ENCODE measurements at regions not wholly inside any gene's neighbourhood (a gene's known extent, or its start where the extent isn't known, plus 50 kb on each side); places are given as distances from the start of the nearest gene placed in this dataset.

DNA sequence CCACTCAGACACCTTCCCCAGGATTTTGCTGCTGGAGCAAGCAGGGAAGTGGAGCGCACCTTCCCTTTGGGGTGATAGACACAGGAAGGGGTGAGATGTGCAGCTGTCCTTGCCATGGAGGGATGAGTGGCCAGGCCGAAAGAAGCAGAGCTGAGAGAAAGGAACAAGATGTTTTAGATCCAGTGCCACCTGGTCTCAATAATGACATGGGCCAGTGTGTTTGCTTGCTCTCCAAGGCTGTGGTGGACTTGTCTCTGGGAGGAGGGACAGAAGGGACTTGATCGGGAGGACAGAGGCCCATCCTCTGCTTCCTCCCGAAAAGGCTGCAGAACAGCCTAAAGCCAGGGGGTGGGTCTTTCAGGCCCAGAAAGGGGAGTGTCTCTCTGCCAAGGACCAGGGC lies 61.7 kb upstream of the CCDC167 start:
- no peak for TF ChIP-seq EZH2 (IDR thresholded peaks at IDR 0.05; ENCODE audit: low read length)
- TF ChIP-seq, protein P1, sequence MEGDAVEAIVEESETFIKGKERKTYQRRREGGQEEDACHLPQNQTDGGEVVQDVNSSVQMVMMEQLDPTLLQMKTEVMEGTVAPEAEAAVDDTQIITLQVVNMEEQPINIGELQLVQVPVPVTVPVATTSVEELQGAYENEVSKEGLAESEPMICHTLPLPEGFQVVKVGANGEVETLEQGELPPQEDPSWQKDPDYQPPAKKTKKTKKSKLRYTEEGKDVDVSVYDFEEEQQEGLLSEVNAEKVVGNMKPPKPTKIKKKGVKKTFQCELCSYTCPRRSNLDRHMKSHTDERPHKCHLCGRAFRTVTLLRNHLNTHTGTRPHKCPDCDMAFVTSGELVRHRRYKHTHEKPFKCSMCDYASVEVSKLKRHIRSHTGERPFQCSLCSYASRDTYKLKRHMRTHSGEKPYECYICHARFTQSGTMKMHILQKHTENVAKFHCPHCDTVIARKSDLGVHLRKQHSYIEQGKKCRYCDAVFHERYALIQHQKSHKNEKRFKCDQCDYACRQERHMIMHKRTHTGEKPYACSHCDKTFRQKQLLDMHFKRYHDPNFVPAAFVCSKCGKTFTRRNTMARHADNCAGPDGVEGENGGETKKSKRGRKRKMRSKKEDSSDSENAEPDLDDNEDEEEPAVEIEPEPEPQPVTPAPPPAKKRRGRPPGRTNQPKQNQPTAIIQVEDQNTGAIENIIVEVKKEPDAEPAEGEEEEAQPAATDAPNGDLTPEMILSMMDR (optimal IDR thresholded peaks at IDR 0.05 in 1 of 3, IDR thresholded peaks at IDR 0.05 in 1 of 3, conservative IDR thresholded peaks at IDR 0.05 in 1 of 3; ENCODE audit: extremely low read depth in 1 of 3, insufficient read depth in 2 of 3, low read length in 3 of 3), result no peak
- dilution Hi-C loops (cut with MboI; ENCODE audit: extremely low pct_ligation_motif_present, low sequenced_read_pairs), result no loop called here
- Histone ChIP-seq H3K36me3 (ENCODE audit: control insufficient read depth in 2 of 2, extremely low read depth in 1 of 2, insufficient read depth in 2 of 2, low read length in 2 of 2) (no peaks in the 10 kb centered on the region), H3K79me2 (ENCODE audit: control insufficient read depth, insufficient read depth, low read length) (no peaks in the 10 kb centered on the region), H3K9ac (ENCODE audit: control insufficient read depth, extremely low read depth, insufficient read depth, low read length) (no peak overlapping the region), H3K9me3 (ENCODE audit: control insufficient read depth, low read depth, low read length) (no peaks in the 10 kb centered on the region), H3K4me1 (ENCODE audit: control insufficient read depth, extremely low read depth, insufficient read depth, low read length) (no peaks in the 10 kb centered on the region), H4K20me1 (ENCODE audit: control insufficient read depth, extremely low read depth, insufficient read depth, low read length) (no peaks in the 10 kb centered on the region), H2AFZ (ENCODE audit: control insufficient read depth, low read length) (no peak overlapping the region), H3K27me3 (ENCODE audit: control insufficient read depth, extremely low read depth, insufficient read depth, low read length) (peaks cover 31% of the 10 kb centered on the region), H3K9me1 (ENCODE audit: control insufficient read depth, extremely low read depth, insufficient read depth, low read length) (no peaks in the 10 kb centered on the region), H3K4me3 (ENCODE audit: control insufficient read depth in 2 of 3, extremely low read depth in 1 of 3, insufficient read depth in 2 of 3, low read depth in 1 of 3, low read length in 3 of 3) (no peak overlapping the region), H3K27ac (ENCODE audit: control insufficient read depth, insufficient read depth, low read length) (no peak overlapping the region), H3K4me2 (ENCODE audit: control insufficient read depth, extremely low read depth, insufficient read depth, low read depth, low read length) (no peak overlapping the region)
- no peak for FAIRE-seq
- no peak for DNase-seq (ENCODE audit: low read depth, low spot score)

DNA sequence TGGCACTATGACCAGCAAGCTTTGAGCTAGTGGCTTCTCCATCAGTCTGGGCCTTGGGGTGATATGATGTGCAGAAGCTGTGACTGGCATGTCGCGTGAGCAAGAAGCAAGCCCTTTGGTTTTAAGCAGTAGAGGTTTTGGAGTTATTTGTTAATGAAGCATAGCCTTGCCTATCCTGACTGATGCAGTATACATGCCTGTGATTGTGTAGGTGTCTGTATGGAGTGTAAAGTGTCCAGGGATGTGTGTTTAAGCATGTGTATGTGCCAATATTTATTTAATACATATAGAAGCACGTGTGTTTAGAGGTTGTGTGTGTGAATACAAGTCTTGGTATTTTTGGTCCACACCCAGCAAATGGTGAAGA lies 61.0 kb upstream of the CCDC167 start:
- DNase-seq (ENCODE audit: low read depth, low spot score) (no peak), FAIRE-seq (no peak)
- H3K4me2 ChIP-seq (ENCODE audit: control insufficient read depth, extremely low read depth, insufficient read depth, low read depth, low read length), result no peak overlapping the region
- no peaks in the 10 kb centered on the region for H4K20me1 ChIP-seq (ENCODE audit: control insufficient read depth, extremely low read depth, insufficient read depth, low read length)
- H3K9me3 ChIP-seq (ENCODE audit: control insufficient read depth, low read depth, low read length), result no peaks in the 10 kb centered on the region
- no peaks in the 10 kb centered on the region for H3K9me1 ChIP-seq (ENCODE audit: control insufficient read depth, extremely low read depth, insufficient read depth, low read length)
- dilution Hi-C loops (cut with MboI; ENCODE audit: extremely low pct_ligation_motif_present, low sequenced_read_pairs), result no loop called here
- no peak overlapping the region for H3K4me3 ChIP-seq (ENCODE audit: control insufficient read depth in 2 of 3, extremely low read depth in 1 of 3, insufficient read depth in 2 of 3, low read depth in 1 of 3, low read length in 3 of 3)
- no peaks in the 10 kb centered on the region for H3K36me3 ChIP-seq (ENCODE audit: control insufficient read depth in 2 of 2, extremely low read depth in 1 of 2, insufficient read depth in 2 of 2, low read length in 2 of 2)
- no peak overlapping the region for H3K27ac ChIP-seq (ENCODE audit: control insufficient read depth, insufficient read depth, low read length)
- no peak overlapping the region for H2AFZ ChIP-seq (ENCODE audit: control insufficient read depth, low read length)
- TF ChIP-seq, protein P1 (optimal IDR thresholded peaks at IDR 0.05 in 1 of 3, IDR thresholded peaks at IDR 0.05 in 1 of 3, conservative IDR thresholded peaks at IDR 0.05 in 1 of 3; ENCODE audit: extremely low read depth in 1 of 3, insufficient read depth in 2 of 3, low read length in 3 of 3), result no peak
- TF ChIP-seq EZH2 (IDR thresholded peaks at IDR 0.05; ENCODE audit: low read length), result no peak
- no peaks in the 10 kb centered on the region for H3K4me1 ChIP-seq (ENCODE audit: control insufficient read depth, extremely low read depth, insufficient read depth, low read length)
- no peak overlapping the region for H3K9ac ChIP-seq (ENCODE audit: control insufficient read depth, extremely low read depth, insufficient read depth, low read length)
- H3K27me3 ChIP-seq (ENCODE audit: control insufficient read depth, extremely low read depth, insufficient read depth, low read length), result peaks cover 25% of the 10 kb centered on the region
- no peaks in the 10 kb centered on the region for H3K79me2 ChIP-seq (ENCODE audit: control insufficient read depth, insufficient read depth, low read length)
